Keratinocyte (primary cell): ENCODE measurements at regions not wholly inside any gene's neighbourhood (a gene's known extent, or its start where the extent isn't known, plus 50 kb on each side); places are given as distances from the start of the nearest gene placed in this dataset.

ENCODE experiments used
- DNase-seq: peaks from one replicate; pipeline ENCODE4 v3.0.0-alpha.2; 2011; ENCODE audit warnings: low read depth, missing footprints, low spot score
- FAIRE-seq: peaks from 2 replicates; lab custom pipeline; 2011; peaks lifted over from hg19 to GRCh38; lab: Jason Lieb, UNC
- H2AFZ ChIP-seq: 2 replicates; pipeline ENCODE4 v1.6.0; 2012; ENCODE audit warnings: low read length, control low read depth, inconsistent platforms; ENCODE audit not compliant: control insufficient read depth
- H3K27ac ChIP-seq: 2 replicates; pipeline ENCODE4 v1.5.1; 2011; ENCODE audit warnings: low read length; ENCODE audit not compliant: control insufficient read depth, insufficient read depth
- H3K27me3 ChIP-seq: 3 replicates; pipeline ENCODE4 v1.6.0; 2011; ENCODE audit warnings: low read length; ENCODE audit not compliant: control insufficient read depth, insufficient read depth; ENCODE audit errors: extremely low read depth
- H3K36me3 ChIP-seq, 2 experiments: 2 replicates in 1 of 2; 3 replicates in 1 of 2; pipeline ENCODE4 v1.5.1; 2011; ENCODE audit warnings: low read length in 2 of 2, mild to moderate bottlenecking in 1 of 2; ENCODE audit not compliant: control insufficient read depth in 2 of 2, insufficient read depth in 2 of 2; ENCODE audit errors: extremely low read depth in 1 of 2
- H3K4me1 ChIP-seq: 3 replicates; pipeline ENCODE4 v1.5.1; 2011; ENCODE audit warnings: low read length; ENCODE audit not compliant: control insufficient read depth, insufficient read depth; ENCODE audit errors: extremely low read depth
- H3K4me2 ChIP-seq: 3 replicates; pipeline ENCODE4 v1.6.0; 2011; ENCODE audit warnings: low read depth, low read length; ENCODE audit not compliant: control insufficient read depth, insufficient read depth; ENCODE audit errors: extremely low read depth
- H3K4me3 ChIP-seq, 3 experiments: fragments of 200-600 bp in 1 of 3; sonication (generic) in 1 of 3; 2 replicates in 2 of 3; 3 replicates in 1 of 3; pipeline ENCODE4 v1.5.1; 2011 to 2016; ENCODE audit warnings: low read length in 3 of 3, mild to moderate bottlenecking in 3 of 3, control low read depth in 2 of 3, inconsistent platforms in 1 of 3, low read depth in 1 of 3, mixed read lengths in 1 of 3, mixed run types in 1 of 3, moderate library complexity in 1 of 3; ENCODE audit not compliant: control insufficient read depth in 2 of 3, insufficient read depth in 2 of 3; ENCODE audit errors: extremely low read depth in 1 of 3
- H3K79me2 ChIP-seq: 2 replicates; pipeline ENCODE4 v1.6.0; 2012; ENCODE audit warnings: low read length; ENCODE audit not compliant: control insufficient read depth, insufficient read depth
- H3K9ac ChIP-seq: 3 replicates; pipeline ENCODE4 v1.6.0; 2011; ENCODE audit warnings: low read length; ENCODE audit not compliant: control insufficient read depth, insufficient read depth; ENCODE audit errors: extremely low read depth
- H3K9me1 ChIP-seq: 3 replicates; pipeline ENCODE4 v1.6.0; 2011; ENCODE audit warnings: low read length; ENCODE audit not compliant: control insufficient read depth, insufficient read depth; ENCODE audit errors: extremely low read depth
- H3K9me3 ChIP-seq: 2 replicates; pipeline ENCODE4 v1.5.1; 2012; ENCODE audit warnings: low read depth, low read length; ENCODE audit not compliant: control insufficient read depth
- H4K20me1 ChIP-seq: 3 replicates; pipeline ENCODE4 v1.6.0; 2011; ENCODE audit warnings: low read length; ENCODE audit not compliant: control insufficient read depth, insufficient read depth; ENCODE audit errors: extremely low read depth
- EZH2 ChIP-seq: IDR thresholded peaks from one replicate; pipeline ENCODE4 v1.6.1; 2012; ENCODE audit warnings: inconsistent platforms, mild to moderate bottlenecking, low read length, moderate library complexity
- dilution Hi-C: fragments of 300-500 bp; cut with MboI; formaldehyde crosslinking; loops from one replicate; pipeline ENCODE4 v1.7.0; 2020; ENCODE audit warnings: low sequenced_read_pairs; ENCODE audit not compliant: extremely low pct_ligation_motif_present
- TF ChIP-seq, protein P1 (sequence below), 3 experiments: IDR thresholded peaks in 1 of 3; conservative IDR thresholded peaks in 1 of 3; optimal IDR thresholded peaks in 1 of 3; 2 replicates in 2 of 3; 3 replicates in 1 of 3; pipeline versions ENCODE3 to v1.5.1; 2011; ENCODE audit warnings: low read length in 3 of 3, mild to moderate bottlenecking in 3 of 3, moderate library complexity in 2 of 3, control low read depth in 1 of 3, inconsistent platforms in 1 of 3; ENCODE audit not compliant: insufficient read depth in 2 of 3; ENCODE audit errors: extremely low read depth in 1 of 3

DNA sequence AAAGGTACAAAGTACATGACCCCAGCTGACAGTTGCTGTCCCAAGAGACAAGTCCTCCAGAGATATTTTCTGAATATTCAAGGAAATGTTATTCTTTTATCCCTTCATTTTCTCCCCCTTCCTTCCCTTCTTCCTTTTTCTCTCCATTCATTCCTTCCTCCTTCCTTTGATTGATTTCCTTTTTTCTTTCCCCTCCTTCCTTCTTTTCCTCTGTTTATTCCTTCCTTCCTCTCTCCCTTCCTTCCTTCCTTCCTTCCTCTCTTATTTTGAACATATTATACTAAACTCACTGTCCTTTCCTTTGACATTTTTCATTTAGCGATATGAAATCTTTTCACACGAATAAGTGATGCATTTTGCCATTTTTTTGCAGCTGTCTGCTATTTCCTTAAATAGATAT, 73.2 kb upstream of the HDDC2 start:
- dilution Hi-C loops = no loop called here
- no peak overlapping the region for H3K4me3 ChIP-seq
- no peak overlapping the region for H2AFZ ChIP-seq
- no peaks in the 10 kb centered on the region for H3K4me1 ChIP-seq
- FAIRE-seq = no peak
- no peaks in the 10 kb centered on the region for H3K9me1 ChIP-seq
- TF ChIP-seq, protein P1, sequence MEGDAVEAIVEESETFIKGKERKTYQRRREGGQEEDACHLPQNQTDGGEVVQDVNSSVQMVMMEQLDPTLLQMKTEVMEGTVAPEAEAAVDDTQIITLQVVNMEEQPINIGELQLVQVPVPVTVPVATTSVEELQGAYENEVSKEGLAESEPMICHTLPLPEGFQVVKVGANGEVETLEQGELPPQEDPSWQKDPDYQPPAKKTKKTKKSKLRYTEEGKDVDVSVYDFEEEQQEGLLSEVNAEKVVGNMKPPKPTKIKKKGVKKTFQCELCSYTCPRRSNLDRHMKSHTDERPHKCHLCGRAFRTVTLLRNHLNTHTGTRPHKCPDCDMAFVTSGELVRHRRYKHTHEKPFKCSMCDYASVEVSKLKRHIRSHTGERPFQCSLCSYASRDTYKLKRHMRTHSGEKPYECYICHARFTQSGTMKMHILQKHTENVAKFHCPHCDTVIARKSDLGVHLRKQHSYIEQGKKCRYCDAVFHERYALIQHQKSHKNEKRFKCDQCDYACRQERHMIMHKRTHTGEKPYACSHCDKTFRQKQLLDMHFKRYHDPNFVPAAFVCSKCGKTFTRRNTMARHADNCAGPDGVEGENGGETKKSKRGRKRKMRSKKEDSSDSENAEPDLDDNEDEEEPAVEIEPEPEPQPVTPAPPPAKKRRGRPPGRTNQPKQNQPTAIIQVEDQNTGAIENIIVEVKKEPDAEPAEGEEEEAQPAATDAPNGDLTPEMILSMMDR (optimal IDR thresholded peaks at IDR 0.05 in 1 of 3, IDR thresholded peaks at IDR 0.05 in 1 of 3, conservative IDR thresholded peaks at IDR 0.05 in 1 of 3; ENCODE audit: extremely low read depth in 1 of 3, insufficient read depth in 2 of 3, low read length in 3 of 3) = no peak
- H3K9me3 ChIP-seq = no peaks in the 10 kb centered on the region
- H3K27ac ChIP-seq = no peak overlapping the region
- no peaks in the 10 kb centered on the region for H3K36me3 ChIP-seq
- no peak for DNase-seq
- H3K27me3 ChIP-seq = no peaks in the 10 kb centered on the region
- no peaks in the 10 kb centered on the region for H4K20me1 ChIP-seq
- H3K9ac ChIP-seq = no peak overlapping the region
- H3K4me2 ChIP-seq = no peak overlapping the region
- no peaks in the 10 kb centered on the region for H3K79me2 ChIP-seq

DNA sequence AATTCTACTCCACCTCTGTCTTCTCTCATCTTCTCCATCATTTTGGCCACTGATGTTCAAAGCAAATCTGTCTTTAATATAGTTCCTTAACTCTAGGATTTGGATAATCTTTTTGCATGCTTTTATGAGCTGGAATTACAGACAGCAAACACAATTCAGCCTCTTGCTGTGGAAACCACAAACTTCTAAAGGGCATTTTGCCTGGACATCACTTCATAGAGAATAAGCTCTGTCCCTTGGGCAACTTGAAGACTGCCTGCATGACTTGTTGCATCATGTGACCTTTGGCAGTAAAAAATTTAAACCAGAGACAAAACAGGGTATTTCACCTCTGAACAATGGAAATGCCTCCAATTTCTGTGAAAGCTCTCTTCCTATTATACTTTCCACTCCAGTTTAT, 74.1 kb upstream of the HDDC2 start:
- DNase-seq = no peak
- Histone ChIP-seq H3K4me1 (no peaks in the 10 kb centered on the region), H3K9me1 (no peaks in the 10 kb centered on the region)

More for the DNA sequence above, 74.1 kb upstream of the HDDC2 start:
- Histone ChIP-seq H3K27me3 (no peaks in the 10 kb centered on the region), H2AFZ (no peak overlapping the region), H3K9ac (no peak overlapping the region), H3K36me3 (no peaks in the 10 kb centered on the region), H3K27ac (no peak overlapping the region), H3K4me3 (no peak overlapping the region), H3K4me2 (no peak overlapping the region), H3K79me2 (no peaks in the 10 kb centered on the region), H3K9me3 (no peaks in the 10 kb centered on the region), H4K20me1 (no peaks in the 10 kb centered on the region)
- dilution Hi-C loops = no loop called here
- no peak for FAIRE-seq
- TF ChIP-seq, protein P1 (optimal IDR thresholded peaks at IDR 0.05 in 1 of 3, IDR thresholded peaks at IDR 0.05 in 1 of 3, conservative IDR thresholded peaks at IDR 0.05 in 1 of 3; ENCODE audit: extremely low read depth in 1 of 3, insufficient read depth in 2 of 3, low read length in 3 of 3) = no peak
- TF ChIP-seq EZH2 = no peak
